Osteocyte (in vitro differentiated cells): ENCODE measurements at regions not wholly inside any gene's neighbourhood (a gene's known extent, or its start where the extent isn't known, plus 50 kb on each side); places are given as distances from the start of the nearest gene placed in this dataset.

Experiments used
- DNase-seq: peaks from one replicate; pipeline ENCODE4 v3.0.0; 2021; ENCODE audit warnings: mixed read lengths; ENCODE audit not compliant: unreplicated experiment; ENCODE audit errors: extremely low spot score
- H3K27ac Mint-ChIP-seq: one replicate; pipeline ENCODE4 v1.8.0; 2021; ENCODE audit warnings: mild to moderate bottlenecking, mixed read lengths; ENCODE audit not compliant: unreplicated experiment
- H3K27me3 Mint-ChIP-seq: one replicate; pipeline ENCODE4 v1.8.0; 2021; ENCODE audit warnings: mixed read lengths; ENCODE audit not compliant: unreplicated experiment
- H3K36me3 Mint-ChIP-seq: one replicate; pipeline ENCODE4 v1.8.0; 2021; ENCODE audit warnings: mixed read lengths; ENCODE audit not compliant: unreplicated experiment
- H3K4me1 Mint-ChIP-seq: one replicate; pipeline ENCODE4 v1.8.0; 2021; ENCODE audit warnings: mixed read lengths; ENCODE audit not compliant: unreplicated experiment
- H3K4me3 Mint-ChIP-seq: one replicate; pipeline ENCODE4 v1.8.0; 2021; ENCODE audit warnings: mild to moderate bottlenecking, moderate library complexity, mixed read lengths; ENCODE audit not compliant: unreplicated experiment
- H3K9me3 Mint-ChIP-seq: one replicate; pipeline ENCODE4 v1.8.0; 2021; ENCODE audit warnings: mixed read lengths; ENCODE audit not compliant: unreplicated experiment
- CTCF ChIP-seq: fragments of 200-600 bp; sonication (generic); IDR thresholded peaks from 2 replicates; pipeline ENCODE4 v1.5.0; 2021; ENCODE audit warnings: antibody characterized with exemption, mild to moderate bottlenecking, moderate library complexity

- no peaks in the 10 kb centered on the region for H3K27me3 Mint-ChIP-seq
- H3K36me3 Mint-ChIP-seq = no peaks in the 10 kb centered on the region
- no peaks in the 10 kb centered on the region for H3K9me3 Mint-ChIP-seq
- TF ChIP-seq CTCF = no peak
- H3K4me3 Mint-ChIP-seq = no peak overlapping the region
- H3K27ac Mint-ChIP-seq = no peak overlapping the region
- H3K4me1 Mint-ChIP-seq = no peaks in the 10 kb centered on the region
- DNase-seq = no peak
Observed at GRCh38 chr7:123346766-123347165, 147.0 kb upstream of the SLC13A1 start.

- DNase-seq = no peak
- Mint-ChIP-seq H3K36me3 (no peaks in the 10 kb centered on the region), H3K27me3 (peaks cover 2% of the 10 kb centered on the region), H3K9me3 (no peaks in the 10 kb centered on the region), H3K4me1 (no peaks in the 10 kb centered on the region), H3K27ac (no peak overlapping the region), H3K4me3 (no peak overlapping the region)
- TF ChIP-seq CTCF = no peak
Observed at GRCh38 chr7:123343611-123344010, 143.8 kb upstream of the SLC13A1 start.

- no peaks in the 10 kb centered on the region for H3K36me3 Mint-ChIP-seq
- no peak overlapping the region for H3K4me3 Mint-ChIP-seq
- no peak for DNase-seq
- peaks cover 2% of the 10 kb centered on the region for H3K27me3 Mint-ChIP-seq
- H3K27ac Mint-ChIP-seq = no peak overlapping the region
- no peaks in the 10 kb centered on the region for H3K9me3 Mint-ChIP-seq
- H3K4me1 Mint-ChIP-seq = no peaks in the 10 kb centered on the region
- TF ChIP-seq CTCF = no peak
Observed at GRCh38 chr7:123341102-123341501, 141.3 kb upstream of the SLC13A1 start.

- H3K9me3 Mint-ChIP-seq = no peaks in the 10 kb centered on the region
- peaks cover 2% of the 10 kb centered on the region for H3K27me3 Mint-ChIP-seq
- TF ChIP-seq CTCF = no peak
- no peak overlapping the region for H3K27ac Mint-ChIP-seq
- H3K4me3 Mint-ChIP-seq = no peak overlapping the region
- no peak for DNase-seq
- H3K36me3 Mint-ChIP-seq = no peaks in the 10 kb centered on the region
- no peaks in the 10 kb centered on the region for H3K4me1 Mint-ChIP-seq
Observed at GRCh38 chr7:123338688-123339087, 138.9 kb upstream of the SLC13A1 start.

GRCh38 chr7:123329988-123330643 is 130.3 kb upstream of the SLC13A1 start:
- DNase-seq = no peak
- Mint-ChIP-seq H3K27ac (no peak overlapping the region), H3K36me3 (no peaks in the 10 kb centered on the region), H3K4me1 (no peaks in the 10 kb centered on the region), H3K9me3 (peaks cover 16% of the 10 kb centered on the region), H3K4me3 (no peak overlapping the region), H3K27me3 (no peaks in the 10 kb centered on the region)
- no peak for TF ChIP-seq CTCF
